ENCODE measurements at regions not wholly inside any gene's neighbourhood (a gene's known extent, or its start where the extent isn't known, plus 50 kb on each side); places are given as distances from the start of the nearest gene placed in this dataset.

DNA sequence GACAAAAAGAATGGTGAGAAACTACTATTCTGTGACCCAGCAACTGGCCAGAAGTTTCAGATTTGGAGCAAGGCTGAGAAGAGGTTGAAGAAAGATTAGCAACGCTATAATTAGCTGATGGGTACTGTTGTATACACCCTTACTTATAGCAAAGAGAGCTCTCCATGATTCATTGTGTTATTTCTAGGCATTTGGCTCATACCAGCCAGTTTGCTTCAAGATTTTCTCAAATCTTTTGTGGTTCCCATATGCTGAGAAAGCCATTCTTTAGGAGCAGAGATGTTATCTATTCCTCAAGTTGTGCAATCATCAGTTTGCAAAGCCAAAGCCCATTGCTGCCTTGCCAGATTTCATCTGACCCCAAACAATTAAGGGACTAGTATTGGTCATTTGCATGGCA is 179.4 kb downstream of the ETS1 start:
- Mint-ChIP-seq H3K27ac (no peak overlapping the region), H3K9me3 (peaks cover 4 to 9% of the 10 kb centered on the region in 2 donors), H3K36me3 (peaks cover 8 to 9% of the 10 kb centered on the region in 2 donors)
- ATAC-seq (no peak), DNase-seq (ENCODE audit: low spot score in 2 of 2) (no peak)

DNA sequence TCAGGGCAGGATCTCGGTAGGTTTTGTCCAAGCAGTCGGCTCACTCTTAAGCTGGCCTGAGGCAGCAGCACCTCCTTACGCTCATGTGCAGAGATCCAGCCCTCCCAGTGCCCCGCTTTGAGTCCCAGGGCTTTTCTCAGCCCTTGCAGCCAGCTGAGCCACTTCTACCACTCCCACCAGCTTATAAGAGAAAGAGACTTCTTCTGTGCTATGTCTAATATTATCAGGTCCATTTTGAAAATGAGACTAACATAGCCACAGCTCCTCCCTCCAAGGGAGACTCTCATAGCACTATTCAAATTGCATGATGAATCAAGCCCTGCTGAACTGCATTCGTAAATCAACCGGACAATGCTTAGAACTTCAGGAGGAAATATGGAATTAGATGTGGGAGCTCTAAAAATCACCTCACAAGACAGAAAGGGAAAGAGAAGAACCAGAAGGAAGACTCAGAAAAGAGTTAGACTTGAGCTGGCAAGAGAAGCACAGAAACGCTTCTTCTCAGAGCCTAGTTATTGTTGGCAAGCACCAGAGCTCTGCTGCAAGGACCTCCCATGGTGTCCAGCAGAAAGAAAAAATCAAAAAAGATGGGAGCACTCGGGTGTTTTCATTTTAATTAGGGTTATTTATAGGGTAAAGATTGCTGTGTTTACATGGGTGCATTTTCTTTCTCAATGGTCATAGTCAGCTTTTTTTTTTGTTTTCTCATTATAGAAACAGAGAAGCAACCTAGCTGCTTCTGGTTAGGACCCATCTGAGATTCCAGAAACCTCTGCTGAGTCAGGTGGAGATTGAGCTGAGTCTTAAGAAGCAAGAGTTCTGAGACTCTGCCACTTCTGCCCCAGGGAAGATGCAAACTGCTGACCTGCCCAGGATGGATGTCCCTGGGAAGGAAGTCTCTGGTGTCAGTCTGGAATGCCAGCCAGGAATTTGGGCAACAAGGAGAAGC is 181.4 kb downstream of the ETS1 start:
- ATAC-seq (no peak), DNase-seq (ENCODE audit: low spot score in 2 of 2) (no peak)
- H3K36me3 Mint-ChIP-seq, result no peaks in the 10 kb centered on the region
- no peak overlapping the region for H3K27ac Mint-ChIP-seq
- peaks cover 4 to 5% of the 10 kb centered on the region in 2 donors for H3K9me3 Mint-ChIP-seq

DNA sequence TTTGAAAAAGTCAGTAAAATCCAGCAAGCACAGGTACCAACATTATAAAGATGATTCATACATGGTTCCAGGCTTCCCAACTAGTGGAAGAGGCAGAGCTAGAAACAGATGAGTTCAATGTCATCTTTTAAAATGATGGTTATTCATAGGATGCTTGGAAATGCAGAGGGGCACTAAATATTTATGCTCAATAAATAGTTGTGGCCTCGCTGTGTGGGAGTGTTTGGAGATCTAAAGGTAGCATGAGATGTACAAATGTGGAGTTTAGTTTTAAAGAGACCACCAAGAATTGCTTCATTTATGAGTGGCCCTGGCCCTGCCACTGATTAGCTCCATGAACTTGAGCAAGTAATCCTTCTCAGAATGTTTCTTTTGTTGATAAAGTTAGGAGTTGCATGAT is 182.2 kb downstream of the ETS1 start:
- Mint-ChIP-seq H3K9me3 (peaks cover 2 to 4% of the 10 kb centered on the region in 2 donors), H3K36me3 (no peaks in the 10 kb centered on the region), H3K27ac (no peak overlapping the region)
- ATAC-seq (no peak), DNase-seq (ENCODE audit: low spot score in 2 of 2) (no peak)

DNA sequence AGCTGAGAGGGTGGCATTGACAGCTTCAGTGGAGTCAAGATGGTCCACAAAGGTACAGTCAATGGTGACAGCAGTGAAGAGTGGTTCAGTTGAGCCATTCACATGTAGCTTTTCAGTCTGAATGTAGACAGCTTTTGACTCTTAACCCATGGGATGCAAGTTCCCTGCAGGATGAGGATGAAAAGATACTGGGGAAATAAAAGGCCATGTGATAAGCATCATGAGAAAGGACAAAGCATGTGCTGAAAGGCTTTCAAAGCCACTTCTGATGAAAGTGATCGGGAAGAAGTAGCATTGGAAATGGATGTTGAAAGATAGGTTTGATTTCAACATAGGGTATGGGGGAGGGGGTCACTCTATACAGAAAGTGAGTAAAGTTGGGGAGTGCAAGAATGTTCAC is 182.9 kb downstream of the ETS1 start:
- ATAC-seq (no peak), DNase-seq (ENCODE audit: low spot score in 2 of 2) (no peak)

DNA sequence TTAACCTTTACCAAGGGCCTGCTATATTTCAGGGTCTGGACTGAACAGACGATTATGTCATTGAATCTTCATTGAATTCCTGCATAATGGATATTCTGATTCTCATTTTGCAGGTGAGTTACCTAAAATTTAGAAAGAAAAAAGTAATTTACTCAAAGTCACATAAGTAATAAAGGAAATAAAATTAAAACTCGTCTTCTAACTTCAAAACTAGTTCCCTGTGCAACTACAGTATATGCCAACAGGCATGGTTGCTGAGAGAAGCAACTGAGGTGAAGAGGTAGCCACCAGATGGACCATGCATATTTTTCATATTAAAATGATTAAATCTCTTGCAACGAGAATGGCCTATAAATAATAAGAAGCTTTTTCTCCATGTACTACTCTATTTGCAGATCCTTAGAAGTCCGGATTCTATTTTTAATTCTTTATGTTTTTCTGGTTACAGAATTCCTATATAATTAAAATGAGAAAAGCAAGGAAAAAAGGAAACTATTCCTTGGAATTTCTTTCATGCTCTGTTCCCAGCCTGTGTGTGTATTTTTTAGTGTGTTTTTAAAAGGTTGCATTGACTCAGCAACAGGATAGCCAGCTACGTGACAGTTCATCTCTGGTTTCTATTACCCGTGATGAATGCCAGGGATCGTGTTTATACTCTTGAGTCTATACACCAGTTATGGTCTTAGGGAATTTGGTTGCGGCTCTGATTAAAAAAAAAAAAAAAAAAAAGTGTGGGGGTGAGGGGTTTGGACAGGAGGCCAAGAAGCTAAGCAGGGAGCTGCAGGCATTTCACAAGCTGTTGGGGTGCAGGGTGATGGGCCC is 186.8 kb downstream of the ETS1 start:
- H3K36me3 Mint-ChIP-seq, result peaks cover 0 to 8% of the 10 kb centered on the region in 2 donors
- H3K27ac Mint-ChIP-seq, result no peak overlapping the region
- no peak for ATAC-seq

More for the DNA sequence above, 182.9 kb downstream of the ETS1 start:
- Mint-ChIP-seq H3K27ac (peak overlapping the region in 1 of 2 donors; percentile 39), H3K36me3 (no peaks in the 10 kb centered on the region), H3K9me3 (peaks cover 0 to 4% of the 10 kb centered on the region in 2 donors)

DNA sequence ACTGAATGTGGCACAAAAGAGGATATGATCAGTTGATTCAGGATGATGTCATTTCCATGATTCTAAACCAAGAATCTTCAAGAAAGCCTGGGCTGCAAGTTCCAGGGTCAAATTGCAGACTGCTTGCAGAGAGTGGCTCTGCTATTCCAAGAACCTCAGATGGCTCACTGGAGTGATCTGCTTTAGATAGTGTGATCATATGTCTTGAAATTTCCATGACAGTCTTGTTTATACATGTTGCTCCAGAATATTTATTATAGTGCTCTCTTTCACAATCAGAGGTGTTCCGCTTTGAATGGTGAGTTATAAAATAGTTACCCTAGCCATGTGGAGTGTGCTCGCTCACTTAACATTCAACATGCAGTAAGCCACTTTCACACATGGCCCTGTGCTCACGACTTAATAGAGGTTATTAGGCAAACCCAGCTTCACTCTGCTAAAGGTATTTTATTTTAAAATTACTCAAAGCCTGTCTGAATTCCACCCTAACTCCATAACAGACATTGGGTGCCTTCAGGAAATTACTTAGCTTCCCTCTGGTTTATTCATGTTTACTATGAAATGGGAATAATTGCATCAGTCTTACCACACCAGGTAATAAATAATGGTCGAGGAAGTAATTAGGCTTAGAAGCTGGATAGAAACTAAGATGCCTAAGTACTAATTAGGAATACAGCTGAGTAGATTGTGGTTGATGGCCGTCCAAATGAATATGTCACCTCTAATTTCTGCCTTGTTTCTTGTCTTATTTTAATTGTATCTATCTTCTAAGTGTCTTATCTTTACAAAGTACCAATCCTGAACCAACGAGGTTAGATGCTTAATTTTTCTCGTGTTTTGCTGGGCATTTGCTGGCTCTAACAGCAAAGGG is 187.9 kb downstream of the ETS1 start:
- H3K36me3 Mint-ChIP-seq, result peaks cover 0 to 8% of the 10 kb centered on the region in 2 donors
- H3K9me3 Mint-ChIP-seq, result peaks cover 0 to 11% of the 10 kb centered on the region in 2 donors
- ATAC-seq (peak; percentile 61 to 63), DNase-seq (ENCODE audit: low spot score in 2 of 2) (no peak)
- H3K27ac Mint-ChIP-seq, result no peak overlapping the region

More for the DNA sequence above, 186.8 kb downstream of the ETS1 start:
- no peak for DNase-seq (ENCODE audit: low spot score in 2 of 2)
- peaks cover 0 to 7% of the 10 kb centered on the region in 2 donors for H3K9me3 Mint-ChIP-seq

DNA sequence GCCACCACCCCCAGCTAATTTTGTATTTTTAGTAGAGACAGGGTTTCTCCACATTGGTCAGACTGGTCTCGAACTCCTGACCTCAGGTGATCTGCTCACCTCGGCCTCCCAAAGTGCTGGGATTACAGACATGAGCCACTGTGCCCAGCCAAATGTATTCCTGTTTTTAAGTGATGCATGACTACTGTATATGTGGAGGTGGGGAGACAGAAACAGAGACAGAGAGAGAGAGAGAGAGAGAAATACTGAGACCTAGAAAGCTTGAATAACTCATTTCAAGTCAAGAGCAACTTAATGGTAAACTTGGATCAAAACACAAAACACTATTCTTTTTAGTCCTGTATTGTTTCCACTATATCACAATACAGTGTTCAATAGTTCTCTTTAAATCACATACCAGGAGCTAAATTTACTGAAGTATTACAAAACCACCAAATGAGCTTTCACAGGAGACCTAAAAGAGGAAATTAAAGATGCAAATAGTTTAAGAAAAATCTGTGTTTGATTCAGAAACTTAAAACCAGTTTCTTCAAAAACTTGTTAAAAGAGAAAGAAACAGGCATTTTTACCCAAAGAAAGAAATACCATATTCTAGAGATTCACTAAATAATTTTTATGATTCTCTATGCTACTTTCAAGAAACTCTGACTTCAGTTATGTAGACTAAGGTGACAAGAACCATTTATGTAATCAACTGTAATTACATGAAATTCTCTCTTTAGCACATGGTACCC is 188.7 kb downstream of the ETS1 start:
- DNase-seq (ENCODE audit: low spot score in 2 of 2) (no peak), ATAC-seq (no peak)
- Mint-ChIP-seq H3K36me3 (peaks cover 0 to 8% of the 10 kb centered on the region in 2 donors), H3K9me3 (peaks cover 0 to 11% of the 10 kb centered on the region in 2 donors), H3K27ac (peak overlapping the region in 1 of 2 donors; percentile 23)

DNA sequence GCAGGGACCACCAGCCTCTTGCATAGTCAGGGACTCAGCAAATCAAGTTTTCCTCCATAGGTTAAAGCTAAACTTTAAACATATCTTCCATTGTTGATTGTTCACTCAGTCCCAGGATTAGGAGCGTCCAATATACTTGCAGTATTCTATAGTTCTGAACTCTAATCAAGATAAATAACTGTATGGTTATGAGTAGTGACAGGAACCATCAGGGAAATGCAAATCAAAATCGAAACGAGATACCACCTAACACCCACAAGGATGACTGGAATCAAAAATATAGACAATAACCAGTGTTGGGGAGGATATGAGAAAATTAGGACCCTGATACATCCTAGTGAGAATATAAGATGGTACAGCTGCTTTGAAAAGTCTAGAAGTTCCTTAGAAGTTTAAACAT is 190.0 kb downstream of the ETS1 start:
- H3K36me3 Mint-ChIP-seq, result peaks cover 0 to 13% of the 10 kb centered on the region in 2 donors
- H3K9me3 Mint-ChIP-seq, result peaks cover 0 to 16% of the 10 kb centered on the region in 2 donors
- peak overlapping the region in 1 of 2 donors; percentile 19 for H3K27ac Mint-ChIP-seq
- DNase-seq (ENCODE audit: low spot score in 2 of 2) (no peak), ATAC-seq (no peak)

DNA sequence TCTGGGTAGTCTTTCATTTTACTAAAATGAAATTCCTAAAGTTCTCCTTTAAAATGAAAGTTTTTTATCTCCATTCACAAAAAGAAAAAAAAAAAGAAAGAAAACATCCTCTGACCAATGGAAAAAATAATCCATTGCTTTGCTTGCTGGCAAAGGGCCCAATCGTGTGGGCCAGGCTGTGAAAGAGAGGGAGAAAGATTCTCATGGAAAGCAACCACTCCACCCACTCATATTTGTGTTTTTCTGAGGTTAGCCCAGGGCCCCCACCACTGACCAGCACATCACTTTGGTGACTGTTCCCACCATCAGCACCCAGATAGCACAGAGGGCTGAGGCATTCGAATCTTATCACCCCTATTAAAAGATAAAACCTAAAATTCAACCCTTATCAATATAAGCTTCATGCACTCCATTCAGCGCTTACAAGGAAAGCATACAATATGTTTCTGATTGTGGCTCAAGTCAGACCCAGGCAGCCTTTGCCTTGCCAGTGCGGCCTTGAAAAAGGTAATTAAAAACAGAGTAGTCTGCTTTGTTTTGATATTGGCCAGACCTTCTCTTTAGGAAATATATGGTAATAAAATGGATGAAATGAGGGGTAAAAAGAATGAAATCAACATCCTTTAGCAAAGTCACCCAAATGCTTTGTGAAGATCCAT is 192.8 kb downstream of the ETS1 start:
- DNase-seq (ENCODE audit: low spot score in 2 of 2) (no peak), ATAC-seq (no peak)
- Mint-ChIP-seq H3K36me3 (peaks cover 0 to 13% of the 10 kb centered on the region in 2 donors), H3K9me3 (peaks cover 0 to 16% of the 10 kb centered on the region in 2 donors), H3K27ac (no peak overlapping the region)

DNA sequence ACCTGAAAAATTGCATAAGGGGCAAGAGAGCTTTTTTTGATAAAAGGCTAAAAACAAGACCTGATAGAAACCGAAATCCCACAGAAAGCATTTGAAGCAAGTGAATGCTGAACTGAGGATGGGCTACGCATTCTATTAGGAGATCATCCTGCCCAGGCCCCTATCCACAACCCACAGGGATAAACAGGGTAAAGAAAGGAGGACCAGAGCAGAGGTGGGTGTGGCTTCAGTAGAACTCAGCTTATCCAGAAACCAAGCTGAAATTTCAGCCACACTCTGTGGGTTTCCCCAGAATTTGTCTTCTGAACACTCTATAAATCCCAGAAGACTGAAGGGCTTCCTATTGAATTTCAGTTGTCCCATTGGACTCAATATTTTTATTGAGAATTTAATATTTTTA is 195.1 kb downstream of the ETS1 start:
- DNase-seq (ENCODE audit: low spot score in 2 of 2) (no peak), ATAC-seq (no peak)
- Mint-ChIP-seq H3K27ac (no peak overlapping the region), H3K9me3 (peaks cover 0 to 14% of the 10 kb centered on the region in 2 donors), H3K36me3 (peaks cover 0 to 12% of the 10 kb centered on the region in 2 donors)

DNA sequence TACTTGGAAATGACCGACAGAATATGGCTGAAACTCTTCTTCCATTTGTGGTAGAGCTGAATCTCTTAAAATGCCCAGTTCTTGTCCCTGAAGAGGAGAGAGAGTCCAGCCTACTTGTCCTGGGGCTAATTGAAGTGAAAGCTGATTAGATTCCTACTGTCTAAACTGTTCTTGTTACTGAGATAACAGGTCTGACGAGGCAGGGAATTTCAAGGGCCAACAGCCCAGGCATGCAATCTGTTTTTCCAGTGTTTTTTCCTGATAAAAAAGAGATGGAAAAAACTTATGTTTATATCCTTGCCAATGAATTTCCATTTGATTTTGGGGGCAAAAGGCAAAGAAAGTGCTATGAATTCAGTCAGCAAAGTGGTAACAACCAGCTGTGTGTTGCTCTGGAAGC is 195.5 kb downstream of the ETS1 start:
- Mint-ChIP-seq H3K36me3 (peaks cover 0 to 11% of the 10 kb centered on the region in 2 donors), H3K27ac (no peak overlapping the region), H3K9me3 (peaks cover 0 to 14% of the 10 kb centered on the region in 2 donors)
- no peak for DNase-seq (ENCODE audit: low spot score in 2 of 2)
- no peak for ATAC-seq

DNA sequence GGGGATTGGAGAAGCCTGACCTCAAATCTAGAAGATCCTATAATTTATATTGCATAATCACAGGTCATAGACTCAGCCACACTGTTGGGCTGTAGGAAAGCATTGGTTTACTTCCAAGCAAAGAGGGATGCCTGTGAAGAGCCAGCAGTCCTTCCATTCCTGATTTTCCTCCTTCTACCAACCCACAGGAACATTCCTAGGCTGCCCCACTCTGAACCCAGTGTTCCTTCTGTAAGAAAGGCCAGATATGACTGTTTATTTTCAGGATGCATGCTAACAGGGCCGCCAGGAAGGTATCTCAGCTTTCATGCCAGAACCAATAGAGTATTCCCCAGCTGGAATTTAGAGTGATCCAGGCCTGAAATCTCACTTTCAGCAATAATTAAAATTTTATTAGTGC is 197.1 kb downstream of the ETS1 start:
- peaks cover 3 to 18% of the 10 kb centered on the region in 2 donors for H3K9me3 Mint-ChIP-seq
- H3K36me3 Mint-ChIP-seq, result peaks cover 6 to 10% of the 10 kb centered on the region in 2 donors
- DNase-seq (ENCODE audit: low spot score in 2 of 2) (no peak), ATAC-seq (no peak)
- no peak overlapping the region for H3K27ac Mint-ChIP-seq

DNA sequence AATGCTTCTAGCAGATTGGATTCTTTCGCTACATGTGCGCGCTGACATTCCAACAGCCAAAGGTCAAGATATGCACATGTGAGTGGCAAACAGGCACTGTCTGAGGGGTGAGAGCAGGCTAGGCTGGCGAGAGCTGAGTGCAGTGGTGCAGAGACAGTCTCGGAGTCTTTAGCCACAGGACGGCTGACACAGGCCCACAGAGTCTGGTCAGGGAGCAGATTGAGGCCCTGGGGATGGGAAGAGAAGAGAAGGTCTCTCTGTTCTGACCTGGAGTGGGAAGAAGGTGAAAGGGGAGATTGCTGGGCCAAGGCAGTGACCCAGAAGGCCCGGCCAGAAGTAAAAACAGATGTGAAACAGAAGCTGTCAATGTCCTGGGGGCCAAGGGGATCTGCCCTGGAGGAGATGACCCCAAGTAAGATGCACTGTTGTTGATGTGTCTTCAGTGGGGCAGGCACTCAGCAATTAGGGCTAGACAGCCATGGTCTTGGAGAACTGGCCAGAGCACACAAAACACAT is 197.8 kb downstream of the ETS1 start:
- Mint-ChIP-seq H3K27ac (peak overlapping the region in 1 of 2 donors; percentile 59), H3K36me3 (peaks cover 6 to 10% of the 10 kb centered on the region in 2 donors), H3K9me3 (peaks cover 3 to 17% of the 10 kb centered on the region in 2 donors)
- ATAC-seq (no peak), DNase-seq (ENCODE audit: low spot score in 2 of 2) (no peak)

DNA sequence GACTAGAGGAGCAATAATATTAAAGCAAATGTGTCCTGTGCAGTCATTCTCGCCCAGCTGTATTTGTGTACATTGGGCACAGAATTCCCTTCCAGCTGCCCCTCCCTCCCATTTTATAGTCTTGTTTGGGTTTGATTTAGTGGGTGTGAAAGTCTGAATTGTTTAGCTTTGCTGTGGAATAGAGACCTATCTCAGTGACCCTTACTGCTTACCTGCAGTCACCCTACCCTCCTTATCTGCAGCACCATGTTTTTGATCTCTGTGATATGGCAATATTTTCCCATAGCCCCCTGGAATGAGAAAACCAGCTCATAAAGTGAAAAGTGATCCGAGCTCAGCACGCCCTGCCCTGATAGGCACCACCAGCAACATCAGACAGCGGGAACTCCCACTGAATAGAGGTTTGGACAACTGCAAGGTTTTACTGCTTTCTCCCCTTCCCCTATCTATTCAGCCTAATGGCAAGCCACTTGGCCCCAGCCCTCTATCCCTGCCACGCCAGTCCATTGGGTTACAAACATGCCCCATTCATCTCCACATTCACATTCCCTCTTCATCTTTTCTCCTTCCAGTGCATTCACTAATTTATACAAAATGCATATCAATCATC is 199.0 kb downstream of the ETS1 start:
- DNase-seq (ENCODE audit: low spot score in 2 of 2), result no peak
- Mint-ChIP-seq H3K27ac (no peak overlapping the region), H3K36me3 (peaks cover 6 to 10% of the 10 kb centered on the region in 2 donors), H3K9me3 (peaks cover 3 to 17% of the 10 kb centered on the region in 2 donors)
- ATAC-seq, result no peak

Measured in activated naive CD4-positive, alpha-beta T cell treated with anti-CD3 and anti-CD28 coated beads, Interleukin-2, amount 50 U/mL, for 72 hours (primary cell).